Chondrocyte (in vitro differentiated cells): ENCODE measurements at regions not wholly inside any gene's neighbourhood (a gene's known extent, or its start where the extent isn't known, plus 50 kb on each side); places are given as distances from the start of the nearest gene placed in this dataset.

Experiments
- DNase-seq: peaks from one replicate; pipeline ENCODE4 v3.0.0; 2021; ENCODE audit warnings: mixed read lengths, low spot score
- H3K27ac Mint-ChIP-seq: one replicate; pipeline ENCODE4 v1.8.0; 2021; ENCODE audit warnings: mild to moderate bottlenecking, moderate library complexity, mixed read lengths; ENCODE audit not compliant: unreplicated experiment
- H3K27me3 Mint-ChIP-seq: 2 replicates; pipeline ENCODE4 v1.8.0; 2021; ENCODE audit warnings: low read depth, mixed read lengths
- H3K36me3 Mint-ChIP-seq: 2 replicates; pipeline ENCODE4 v1.8.0; 2021; ENCODE audit warnings: low read depth, mixed read lengths
- H3K4me1 Mint-ChIP-seq: 2 replicates; pipeline ENCODE4 v1.8.0; 2021; ENCODE audit warnings: low read depth, mild to moderate bottlenecking, mixed read lengths
- H3K4me3 Mint-ChIP-seq: one replicate; pipeline ENCODE4 v1.8.0; 2021; ENCODE audit warnings: mild to moderate bottlenecking, moderate library complexity, mixed read lengths; ENCODE audit not compliant: unreplicated experiment
- H3K9me3 Mint-ChIP-seq: 2 replicates; pipeline ENCODE4 v1.8.0; 2021; ENCODE audit warnings: low read depth, mixed read lengths
- CTCF ChIP-seq: fragments of 200-600 bp; sonication (generic); IDR thresholded peaks from 2 replicates; pipeline ENCODE4 v1.5.0; 2021; ENCODE audit warnings: antibody characterized with exemption, mild to moderate bottlenecking, moderate library complexity

GRCh38 chr6:23414922-23415321 lies 711.1 kb upstream of the NRSN1 start:
- TF ChIP-seq CTCF, result no peak
- Mint-ChIP-seq H3K36me3 (no peaks in the 10 kb centered on the region), H3K9me3 (peaks cover 5% of the 10 kb centered on the region), H3K4me1 (peaks cover 15% of the 10 kb centered on the region), H3K27ac (no peak overlapping the region), H3K27me3 (no peaks in the 10 kb centered on the region), H3K4me3 (no peak overlapping the region)
- no peak for DNase-seq

GRCh38 chr6:23415819-23416427 lies 710.1 kb upstream of the NRSN1 start:
- DNase-seq, result no peak
- Mint-ChIP-seq H3K4me1 (peaks cover 15% of the 10 kb centered on the region), H3K27ac (no peak overlapping the region), H3K27me3 (no peaks in the 10 kb centered on the region), H3K9me3 (no peaks in the 10 kb centered on the region), H3K36me3 (no peaks in the 10 kb centered on the region), H3K4me3 (no peak overlapping the region)
- no peak for TF ChIP-seq CTCF

GRCh38 chr6:23417133-23417532 lies 708.9 kb upstream of the NRSN1 start:
- TF ChIP-seq CTCF, result no peak
- Mint-ChIP-seq H3K4me3 (no peak overlapping the region), H3K9me3 (no peaks in the 10 kb centered on the region), H3K27me3 (no peaks in the 10 kb centered on the region), H3K36me3 (no peaks in the 10 kb centered on the region), H3K4me1 (peaks cover 15% of the 10 kb centered on the region), H3K27ac (no peak overlapping the region)
- no peak for DNase-seq

- no peak for DNase-seq
These were observed 707.9 kb upstream of the NRSN1 start for GRCh38 chr6:23418095-23418494.

GRCh38 chr6:23419046-23419445 lies 707.0 kb upstream of the NRSN1 start:
- H3K27me3 Mint-ChIP-seq, result no peaks in the 10 kb centered on the region
- DNase-seq, result no peak
- H3K36me3 Mint-ChIP-seq, result no peaks in the 10 kb centered on the region
- H3K4me3 Mint-ChIP-seq, result no peak overlapping the region
- peaks cover 6% of the 10 kb centered on the region for H3K4me1 Mint-ChIP-seq
- H3K9me3 Mint-ChIP-seq, result peaks cover 9% of the 10 kb centered on the region
- no peak overlapping the region for H3K27ac Mint-ChIP-seq
- TF ChIP-seq CTCF, result no peak

More at GRCh38 chr6:23418095-23418494, 707.9 kb upstream of the NRSN1 start:
- TF ChIP-seq CTCF, result no peak
- Mint-ChIP-seq H3K9me3 (peaks cover 2% of the 10 kb centered on the region), H3K27ac (no peak overlapping the region), H3K4me1 (peaks cover 15% of the 10 kb centered on the region), H3K36me3 (no peaks in the 10 kb centered on the region), H3K27me3 (no peaks in the 10 kb centered on the region), H3K4me3 (no peak overlapping the region)
